SK-N-SH (cell line): ENCODE measurements at regions not wholly inside any gene's neighbourhood (a gene's known extent, or its start where the extent isn't known, plus 50 kb on each side); places are given as distances from the start of the nearest gene placed in this dataset.

ENCODE experiments used
- CTCF ChIA-PET: fragments of 300-600, 350-600 bp; formaldehyde crosslinking; extraction: SDS; loops from one replicate; lab custom pipeline; 2021; lab: Yijun Ruan, JAX
- POLR2A ChIA-PET: fragments of 350-600 bp; sonication (Branson Sonifier 250); formaldehyde crosslinking; extraction: SDS; loops from one replicate; lab custom pipeline; 2020; ENCODE audit warnings: antibody characterized with exemption, inconsistent platforms; lab: Yijun Ruan, JAX
- DNase-seq: peaks from one replicate; pipeline ENCODE4 v3.0.0; 2012
- H2AFZ ChIP-seq: fragments of 200-600 bp; sonication (generic); 2 replicates; pipeline ENCODE4 v1.8.1; 2016; ENCODE audit warnings: antibody characterized with exemption, mild to moderate bottlenecking, low read depth
- H3F3A ChIP-seq: fragments of 200-600 bp; sonication (generic); replicated peaks from 2 replicates; pipeline ENCODE3; 2016; ENCODE audit warnings: antibody characterized with exemption, mild to moderate bottlenecking; ENCODE audit not compliant: insufficient read depth
- H3K27ac ChIP-seq, 2 experiments: fragments of 200-500 bp in 1 of 2; fragments of 200-600 bp in 1 of 2; sonication (Bioruptor generic) in 1 of 2; sonication (generic), shearing (Covaris generic) in 1 of 2; 2 replicates each; pipeline versions ENCODE4 v1.5.1 to v1.6.1; 2014 to 2016; ENCODE audit warnings: low read depth in 2 of 2, inconsistent platforms in 1 of 2, low read length in 1 of 2, mild to moderate bottlenecking in 1 of 2, mixed read lengths in 1 of 2
- H3K27me3 ChIP-seq: fragments of 200-600 bp; sonication (generic), shearing (Covaris generic); 2 replicates; pipeline ENCODE4 v1.6.1; 2016; ENCODE audit warnings: mixed run types; ENCODE audit not compliant: insufficient read depth
- H3K36me3 ChIP-seq, 2 experiments: fragments of 200-500 bp in 1 of 2; fragments of 200-600 bp in 1 of 2; sonication (Bioruptor generic) in 1 of 2; sonication (generic) in 1 of 2; replicated peaks in 1 of 2; 2 replicates each; pipeline versions ENCODE3 to v1.5.1; 2014 to 2016; ENCODE audit warnings: low read length in 1 of 2, mild to moderate bottlenecking in 1 of 2; ENCODE audit not compliant: insufficient read depth in 2 of 2, control insufficient read depth in 1 of 2
- H3K4me1 ChIP-seq, 2 experiments: fragments of 200-500 bp in 1 of 2; fragments of 200-600 bp in 1 of 2; sonication (Bioruptor generic) in 1 of 2; sonication (generic), shearing (Covaris generic) in 1 of 2; 2 replicates each; pipeline versions ENCODE4 v1.5.1 to v1.6.1; 2014 to 2016; ENCODE audit warnings: low read depth in 1 of 2, low read length in 1 of 2, mixed run types in 1 of 2; ENCODE audit not compliant: insufficient read depth in 2 of 2, control insufficient read depth in 1 of 2
- H3K4me2 ChIP-seq: fragments of 200-600 bp; sonication (generic), shearing (Covaris generic); 2 replicates; pipeline ENCODE4 v1.6.1; 2017; ENCODE audit warnings: mixed run types
- H3K4me3 ChIP-seq, 2 experiments: fragments of 200-500 bp in 1 of 2; fragments of 200-600 bp in 1 of 2; sonication (Bioruptor generic) in 1 of 2; sonication (generic), shearing (Covaris generic) in 1 of 2; 2 replicates each; pipeline versions ENCODE4 v1.5.1 to v1.8.1; 2014 to 2016; ENCODE audit warnings: low read depth in 2 of 2, inconsistent platforms in 1 of 2, low read length in 1 of 2, mild to moderate bottlenecking in 1 of 2, mixed read lengths in 1 of 2, moderate library complexity in 1 of 2
- H3K79me2 ChIP-seq: fragments of 200-600 bp; sonication (generic); 2 replicates; pipeline ENCODE4 v1.8.1; 2017; ENCODE audit warnings: mild to moderate bottlenecking; ENCODE audit not compliant: insufficient read depth
- H3K9ac ChIP-seq: fragments of 200-600 bp; sonication (generic); 2 replicates; pipeline ENCODE4 v1.6.1; 2017; ENCODE audit warnings: mixed run types
- H3K9me2 ChIP-seq: fragments of 200-600 bp; sonication (generic); 2 replicates; pipeline ENCODE4 v1.6.1; 2017; ENCODE audit warnings: mixed run types
- H3K9me3 ChIP-seq: fragments of 200-600 bp; sonication (generic); 2 replicates; pipeline ENCODE4 v1.6.1; 2017; ENCODE audit warnings: mixed run types, mild to moderate bottlenecking, moderate library complexity
- H4K20me1 ChIP-seq: fragments of 200-600 bp; sonication (generic); 2 replicates; pipeline ENCODE4 v1.6.1; 2017; ENCODE audit warnings: mild to moderate bottlenecking, mixed run types; ENCODE audit not compliant: insufficient read depth
- CHD2 ChIP-seq: fragments of 150-350 bp; IDR thresholded peaks from 2 replicates; pipeline ENCODE4 v1.6.1; 2018; ENCODE audit warnings: low read length; ENCODE audit not compliant: partially characterized antibody
- EP300 ChIP-seq, 2 experiments: IDR thresholded peaks; 2 replicates each; pipeline versions ENCODE4 v1.4.0 to v1.6.1; 2012; ENCODE audit warnings: borderline replicate concordance in 1 of 2, low read depth in 1 of 2, low read length in 1 of 2
- FOXJ3 ChIP-seq: sonication (generic); formaldehyde crosslinking; IDR thresholded peaks from 2 replicates; pipeline ENCODE4 v1.5.1; 2020; ENCODE audit warnings: mild to moderate bottlenecking, missing genetic modification reagents
- IRF3 ChIP-seq: fragments of 150-350 bp; IDR thresholded peaks from 2 replicates; pipeline ENCODE4 v1.6.1; 2016; ENCODE audit warnings: mild to moderate bottlenecking, low read depth, low read length
- MEF2A ChIP-seq: IDR thresholded peaks from 2 replicates; pipeline ENCODE4 v1.4.0; 2012; ENCODE audit warnings: low read depth, borderline replicate concordance
- MXI1 ChIP-seq: IDR thresholded peaks from 2 replicates; pipeline ENCODE4 v1.6.1; 2012; ENCODE audit warnings: mild to moderate bottlenecking, low read depth, low read length, improper control_type of control experiment
- NFIC ChIP-seq: IDR thresholded peaks from 2 replicates; pipeline ENCODE4 v1.4.0; 2012; ENCODE audit warnings: borderline replicate concordance
- POLR2AphosphoS5 ChIP-seq: IDR thresholded peaks from 2 replicates; pipeline ENCODE4 v1.6.1; 2012; ENCODE audit warnings: low read depth, low read length
- TCF12 ChIP-seq: IDR thresholded peaks from 2 replicates; pipeline ENCODE4 v1.4.0; 2012
- TEAD4 ChIP-seq: IDR thresholded peaks from 2 replicates; pipeline ENCODE4 v1.4.0; 2012; ENCODE audit warnings: mild to moderate bottlenecking, borderline replicate concordance; ENCODE audit not compliant: insufficient read depth
- USF2 ChIP-seq: fragments of 150-350 bp; IDR thresholded peaks from 2 replicates; pipeline ENCODE4 v1.6.1; 2017; ENCODE audit warnings: antibody characterized with exemption, low read length, low read depth, borderline replicate concordance
- WGBS: methylation state at CpG from one replicate; pipeline ENCODE4 v1.1.6; 2017; ENCODE audit warnings: low lambda C conversion rate; 5-methylcytosine and 5-hydroxymethylcytosine counted together
- TF ChIP-seq, protein P1 (sequence below): IDR thresholded peaks from 2 replicates; pipeline ENCODE4 v1.4.0; 2012; ENCODE audit warnings: low read depth
- TF ChIP-seq, protein P2 (sequence below): fragments of 200-600 bp; sonication (generic); IDR thresholded peaks from 2 replicates; pipeline ENCODE4 v1.6.1; 2017; ENCODE audit warnings: antibody characterized with exemption, mild to moderate bottlenecking, moderate library complexity
- TF ChIP-seq, protein P3 (sequence below): IDR thresholded peaks from 2 replicates; pipeline ENCODE4 v1.4.0; 2012; ENCODE audit warnings: low read depth, borderline replicate concordance

DNA sequence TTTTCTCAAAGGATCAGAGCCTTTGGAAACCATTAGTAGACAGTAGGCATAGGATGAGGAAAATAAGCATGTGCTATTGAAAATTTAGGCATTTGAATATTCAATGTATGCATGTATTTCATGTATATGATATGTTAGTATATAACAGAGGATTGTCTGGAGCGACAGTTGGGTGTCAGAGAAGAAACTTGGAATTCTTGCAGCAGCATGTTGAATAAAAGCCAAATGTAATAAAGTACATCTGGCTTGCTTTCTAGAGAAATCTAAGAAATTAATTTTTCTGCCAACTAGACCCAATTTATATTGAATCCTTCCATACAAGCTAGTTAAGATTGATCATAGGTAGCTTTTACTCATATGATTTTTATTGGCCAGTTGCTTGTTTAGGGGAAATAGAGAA is 578.8 kb downstream of the CDH11 start (continued):
- no peak for TF ChIP-seq EP300 (IDR thresholded peaks at IDR 0.05; ENCODE audit: borderline replicate concordance in 1 of 2, low read depth in 1 of 2, low read length in 1 of 2)
- TF ChIP-seq, protein P1, sequence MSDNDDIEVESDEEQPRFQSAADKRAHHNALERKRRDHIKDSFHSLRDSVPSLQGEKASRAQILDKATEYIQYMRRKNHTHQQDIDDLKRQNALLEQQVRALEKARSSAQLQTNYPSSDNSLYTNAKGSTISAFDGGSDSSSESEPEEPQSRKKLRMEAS = no peak
- TF ChIP-seq USF2 = no peak
- no peak for TF ChIP-seq MEF2A

- H3K4me3 ChIP-seq = no peak overlapping the region
- CTCF ChIA-PET = interaction anchor here (1.6 kb wide), 1 partner anchor 278 kb away, joined by 3 read pairs; no protein-coding TSS in a partner anchor
- no peaks in the 10 kb centered on the region for H3K79me2 ChIP-seq
- POLR2A ChIA-PET = no interaction called here
- H3K9ac ChIP-seq = no peak overlapping the region
- H3K9me3 ChIP-seq = no peaks in the 10 kb centered on the region
- H3K27me3 ChIP-seq = no peaks in the 10 kb centered on the region
- H3K36me3 ChIP-seq = no peaks in the 10 kb centered on the region
- no peaks in the 10 kb centered on the region for H4K20me1 ChIP-seq
- no peak overlapping the region for H3K27ac ChIP-seq
- 85% methylated on average over 2 of the region's 2 CpGs for WGBS
- H3K4me1 ChIP-seq = no peaks in the 10 kb centered on the region
- no peaks in the 10 kb centered on the region for H3F3A ChIP-seq
- no peak overlapping the region for H3K4me2 ChIP-seq
- H2AFZ ChIP-seq = no peak overlapping the region
- DNase-seq = no peak
- TF ChIP-seq CHD2 = no peak
- no peak for TF ChIP-seq TEAD4
- TF ChIP-seq, protein P2, sequence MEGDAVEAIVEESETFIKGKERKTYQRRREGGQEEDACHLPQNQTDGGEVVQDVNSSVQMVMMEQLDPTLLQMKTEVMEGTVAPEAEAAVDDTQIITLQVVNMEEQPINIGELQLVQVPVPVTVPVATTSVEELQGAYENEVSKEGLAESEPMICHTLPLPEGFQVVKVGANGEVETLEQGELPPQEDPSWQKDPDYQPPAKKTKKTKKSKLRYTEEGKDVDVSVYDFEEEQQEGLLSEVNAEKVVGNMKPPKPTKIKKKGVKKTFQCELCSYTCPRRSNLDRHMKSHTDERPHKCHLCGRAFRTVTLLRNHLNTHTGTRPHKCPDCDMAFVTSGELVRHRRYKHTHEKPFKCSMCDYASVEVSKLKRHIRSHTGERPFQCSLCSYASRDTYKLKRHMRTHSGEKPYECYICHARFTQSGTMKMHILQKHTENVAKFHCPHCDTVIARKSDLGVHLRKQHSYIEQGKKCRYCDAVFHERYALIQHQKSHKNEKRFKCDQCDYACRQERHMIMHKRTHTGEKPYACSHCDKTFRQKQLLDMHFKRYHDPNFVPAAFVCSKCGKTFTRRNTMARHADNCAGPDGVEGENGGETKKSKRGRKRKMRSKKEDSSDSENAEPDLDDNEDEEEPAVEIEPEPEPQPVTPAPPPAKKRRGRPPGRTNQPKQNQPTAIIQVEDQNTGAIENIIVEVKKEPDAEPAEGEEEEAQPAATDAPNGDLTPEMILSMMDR = no peak
- TF ChIP-seq, protein P3, sequence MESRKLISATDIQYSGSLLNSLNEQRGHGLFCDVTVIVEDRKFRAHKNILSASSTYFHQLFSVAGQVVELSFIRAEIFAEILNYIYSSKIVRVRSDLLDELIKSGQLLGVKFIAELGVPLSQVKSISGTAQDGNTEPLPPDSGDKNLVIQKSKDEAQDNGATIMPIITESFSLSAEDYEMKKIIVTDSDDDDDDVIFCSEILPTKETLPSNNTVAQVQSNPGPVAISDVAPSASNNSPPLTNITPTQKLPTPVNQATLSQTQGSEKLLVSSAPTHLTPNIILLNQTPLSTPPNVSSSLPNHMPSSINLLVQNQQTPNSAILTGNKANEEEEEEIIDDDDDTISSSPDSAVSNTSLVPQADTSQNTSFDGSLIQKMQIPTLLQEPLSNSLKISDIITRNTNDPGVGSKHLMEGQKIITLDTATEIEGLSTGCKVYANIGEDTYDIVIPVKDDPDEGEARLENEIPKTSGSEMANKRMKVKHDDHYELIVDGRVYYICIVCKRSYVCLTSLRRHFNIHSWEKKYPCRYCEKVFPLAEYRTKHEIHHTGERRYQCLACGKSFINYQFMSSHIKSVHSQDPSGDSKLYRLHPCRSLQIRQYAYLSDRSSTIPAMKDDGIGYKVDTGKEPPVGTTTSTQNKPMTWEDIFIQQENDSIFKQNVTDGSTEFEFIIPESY = no peak
- no peak for TF ChIP-seq POLR2AphosphoS5
- TF ChIP-seq FOXJ3 (CRISPR knock-in tag) = no peak
- no peak for TF ChIP-seq IRF3
- no peak for TF ChIP-seq MXI1
- TF ChIP-seq TCF12 = no peak
- TF ChIP-seq NFIC = no peak
- H3K9me2 ChIP-seq = no peaks in the 10 kb centered on the region
Observed at GRCh38 chr16:64542152-64542551, 579.7 kb downstream of the CDH11 start.
